ENCODE measurements at regions not wholly inside any gene's neighbourhood (a gene's known extent, or its start where the extent isn't known, plus 50 kb on each side); places are given as distances from the start of the nearest gene placed in this dataset.

GRCh38 chr3:30083315-30083714 is 523.1 kb upstream of the TGFBR2 start:
- intact Hi-C loops (cut with DNase I) = no loop called here
- Histone ChIP-seq H3K4me1 (ENCODE audit: control insufficient read depth in 1 of 2, insufficient read depth in 2 of 2, low read length in 2 of 2) (no peaks in the 10 kb centered on the region), H3K27me3 (ENCODE audit: control insufficient read depth in 1 of 2, insufficient read depth in 2 of 2, low read length in 1 of 2) (no peaks in the 10 kb centered on the region), H3K9me3 (ENCODE audit: control insufficient read depth, low read length) (no peaks in the 10 kb centered on the region), H3K4me3 (ENCODE audit: low read length in 2 of 2) (no peak overlapping the region), H3K36me3 (ENCODE audit: control insufficient read depth in 1 of 2, insufficient read depth in 2 of 2, low read length in 1 of 2) (no peaks in the 10 kb centered on the region), H3K27ac (ENCODE audit: low read depth in 1 of 2, low read length in 2 of 2) (no peak overlapping the region)
- no peak for ATAC-seq (ENCODE audit: low FRiP score)
- DNase-seq = no peak
- 87 to 93% methylated on average over 4 of the region's 4 CpGs for WGBS, 2 donors

- H3K4me3 ChIP-seq (ENCODE audit: low read length in 2 of 2) = no peak overlapping the region
- DNase-seq (no peak), ATAC-seq (ENCODE audit: low FRiP score) (no peak)
- H3K4me1 ChIP-seq (ENCODE audit: control insufficient read depth in 1 of 2, insufficient read depth in 2 of 2, low read length in 2 of 2) = peaks cover 0 to 2% of the 10 kb centered on the region in 2 donors
- H3K27ac ChIP-seq (ENCODE audit: low read depth in 1 of 2, low read length in 2 of 2) = no peak overlapping the region
- no peaks in the 10 kb centered on the region for H3K36me3 ChIP-seq (ENCODE audit: control insufficient read depth in 1 of 2, insufficient read depth in 2 of 2, low read length in 1 of 2)
- intact Hi-C loops (cut with DNase I) = no loop called here
- no peaks in the 10 kb centered on the region for H3K9me3 ChIP-seq (ENCODE audit: control insufficient read depth, low read length)
- 85 to 87% methylated on average over 4 to 5 of the region's 5 CpGs for WGBS, 2 donors
- H3K27me3 ChIP-seq (ENCODE audit: control insufficient read depth in 1 of 2, insufficient read depth in 2 of 2, low read length in 1 of 2) = no peaks in the 10 kb centered on the region
These were observed 522.1 kb upstream of the TGFBR2 start for GRCh38 chr3:30084316-30084715.

GRCh38 chr3:30084971-30085403 is 521.4 kb upstream of the TGFBR2 start:
- H3K27me3 ChIP-seq (ENCODE audit: control insufficient read depth in 1 of 2, insufficient read depth in 2 of 2, low read length in 1 of 2) = no peaks in the 10 kb centered on the region
- intact Hi-C loops (cut with DNase I) = no loop called here
- H3K9me3 ChIP-seq (ENCODE audit: control insufficient read depth, low read length) = no peaks in the 10 kb centered on the region
- no peak overlapping the region for H3K4me3 ChIP-seq (ENCODE audit: low read length in 2 of 2)
- ATAC-seq (ENCODE audit: low FRiP score) = no peak
- no peak overlapping the region for H3K27ac ChIP-seq (ENCODE audit: low read depth in 1 of 2, low read length in 2 of 2)
- H3K4me1 ChIP-seq (ENCODE audit: control insufficient read depth in 1 of 2, insufficient read depth in 2 of 2, low read length in 2 of 2) = peaks cover 0 to 2% of the 10 kb centered on the region in 2 donors
- WGBS, 2 donors = 90 to 92% methylated on average over 3 of the region's 3 CpGs
- no peak for DNase-seq
- H3K36me3 ChIP-seq (ENCODE audit: control insufficient read depth in 1 of 2, insufficient read depth in 2 of 2, low read length in 1 of 2) = no peaks in the 10 kb centered on the region

- 74 to 79% methylated on average over 1 of the region's 1 CpG for WGBS, 2 donors
- H3K4me1 ChIP-seq (ENCODE audit: control insufficient read depth in 1 of 2, insufficient read depth in 2 of 2, low read length in 2 of 2) = peaks cover 0 to 2% of the 10 kb centered on the region in 2 donors
- no peaks in the 10 kb centered on the region for H3K9me3 ChIP-seq (ENCODE audit: control insufficient read depth, low read length)
- no peak overlapping the region for H3K27ac ChIP-seq (ENCODE audit: low read depth in 1 of 2, low read length in 2 of 2)
- DNase-seq (no peak), ATAC-seq (ENCODE audit: low FRiP score) (no peak)
- no peak overlapping the region for H3K4me3 ChIP-seq (ENCODE audit: low read length in 2 of 2)
- no peaks in the 10 kb centered on the region for H3K27me3 ChIP-seq (ENCODE audit: control insufficient read depth in 1 of 2, insufficient read depth in 2 of 2, low read length in 1 of 2)
- intact Hi-C loops (cut with DNase I) = no loop called here
- H3K36me3 ChIP-seq (ENCODE audit: control insufficient read depth in 1 of 2, insufficient read depth in 2 of 2, low read length in 1 of 2) = no peaks in the 10 kb centered on the region
These were observed 520.9 kb upstream of the TGFBR2 start for GRCh38 chr3:30085486-30085885.

- Histone ChIP-seq H3K27me3 (ENCODE audit: control insufficient read depth in 1 of 2, insufficient read depth in 2 of 2, low read length in 1 of 2) (no peaks in the 10 kb centered on the region), H3K4me3 (ENCODE audit: low read length in 2 of 2) (no peak overlapping the region), H3K4me1 (ENCODE audit: control insufficient read depth in 1 of 2, insufficient read depth in 2 of 2, low read length in 2 of 2) (peaks cover 0 to 2% of the 10 kb centered on the region in 2 donors), H3K9me3 (ENCODE audit: control insufficient read depth, low read length) (no peaks in the 10 kb centered on the region), H3K36me3 (ENCODE audit: control insufficient read depth in 1 of 2, insufficient read depth in 2 of 2, low read length in 1 of 2) (no peaks in the 10 kb centered on the region), H3K27ac (ENCODE audit: low read depth in 1 of 2, low read length in 2 of 2) (no peak overlapping the region)
- no peak for ATAC-seq (ENCODE audit: low FRiP score)
- no peak for DNase-seq
- intact Hi-C loops (cut with DNase I) = no loop called here
These were observed 514.7 kb upstream of the TGFBR2 start for GRCh38 chr3:30091686-30092085.

GRCh38 chr3:30097022-30097650 is 509.3 kb upstream of the TGFBR2 start:
- Histone ChIP-seq H3K4me1 (ENCODE audit: control insufficient read depth in 1 of 2, insufficient read depth in 2 of 2, low read length in 2 of 2) (no peaks in the 10 kb centered on the region), H3K9me3 (ENCODE audit: control insufficient read depth, low read length) (no peaks in the 10 kb centered on the region), H3K4me3 (ENCODE audit: low read length in 2 of 2) (no peak overlapping the region), H3K27me3 (ENCODE audit: control insufficient read depth in 1 of 2, insufficient read depth in 2 of 2, low read length in 1 of 2) (no peaks in the 10 kb centered on the region), H3K27ac (ENCODE audit: low read depth in 1 of 2, low read length in 2 of 2) (no peak overlapping the region), H3K36me3 (ENCODE audit: control insufficient read depth in 1 of 2, insufficient read depth in 2 of 2, low read length in 1 of 2) (no peaks in the 10 kb centered on the region)
- DNase-seq (no peak), ATAC-seq (ENCODE audit: low FRiP score) (no peak)
- WGBS, 2 donors = 98% methylated on average over 2 of the region's 2 CpGs
- intact Hi-C loops (cut with DNase I) = no loop called here

- ATAC-seq (ENCODE audit: low FRiP score) (no peak), DNase-seq (no peak)
- Histone ChIP-seq H3K27me3 (ENCODE audit: control insufficient read depth in 1 of 2, insufficient read depth in 2 of 2, low read length in 1 of 2) (no peaks in the 10 kb centered on the region), H3K27ac (ENCODE audit: low read depth in 1 of 2, low read length in 2 of 2) (no peak overlapping the region), H3K36me3 (ENCODE audit: control insufficient read depth in 1 of 2, insufficient read depth in 2 of 2, low read length in 1 of 2) (no peaks in the 10 kb centered on the region), H3K9me3 (ENCODE audit: control insufficient read depth, low read length) (no peaks in the 10 kb centered on the region), H3K4me3 (ENCODE audit: low read length in 2 of 2) (no peak overlapping the region), H3K4me1 (ENCODE audit: control insufficient read depth in 1 of 2, insufficient read depth in 2 of 2, low read length in 2 of 2) (no peaks in the 10 kb centered on the region)
- intact Hi-C loops (cut with DNase I) = no loop called here
These were observed 508.2 kb upstream of the TGFBR2 start for GRCh38 chr3:30098243-30098642.

GRCh38 chr3:30098653-30099455 is 507.5 kb upstream of the TGFBR2 start:
- 46 to 54% methylated on average over 2 of the region's 2 CpGs for WGBS, 2 donors
- Histone ChIP-seq H3K9me3 (ENCODE audit: control insufficient read depth, low read length) (no peaks in the 10 kb centered on the region), H3K27me3 (ENCODE audit: control insufficient read depth in 1 of 2, insufficient read depth in 2 of 2, low read length in 1 of 2) (no peaks in the 10 kb centered on the region), H3K4me1 (ENCODE audit: control insufficient read depth in 1 of 2, insufficient read depth in 2 of 2, low read length in 2 of 2) (no peaks in the 10 kb centered on the region), H3K36me3 (ENCODE audit: control insufficient read depth in 1 of 2, insufficient read depth in 2 of 2, low read length in 1 of 2) (no peaks in the 10 kb centered on the region), H3K27ac (ENCODE audit: low read depth in 1 of 2, low read length in 2 of 2) (no peak overlapping the region), H3K4me3 (ENCODE audit: low read length in 2 of 2) (no peak overlapping the region)
- ATAC-seq (ENCODE audit: low FRiP score) (no peak), DNase-seq (no peak)
- intact Hi-C loops (cut with DNase I) = no loop called here

GRCh38 chr3:30102356-30102755 is 504.0 kb upstream of the TGFBR2 start:
- intact Hi-C loops (cut with DNase I) = no loop called here
- Histone ChIP-seq H3K27ac (ENCODE audit: low read depth in 1 of 2, low read length in 2 of 2) (no peak overlapping the region), H3K36me3 (ENCODE audit: control insufficient read depth in 1 of 2, insufficient read depth in 2 of 2, low read length in 1 of 2) (no peaks in the 10 kb centered on the region), H3K27me3 (ENCODE audit: control insufficient read depth in 1 of 2, insufficient read depth in 2 of 2, low read length in 1 of 2) (no peaks in the 10 kb centered on the region), H3K9me3 (ENCODE audit: control insufficient read depth, low read length) (no peaks in the 10 kb centered on the region), H3K4me1 (ENCODE audit: control insufficient read depth in 1 of 2, insufficient read depth in 2 of 2, low read length in 2 of 2) (no peaks in the 10 kb centered on the region), H3K4me3 (ENCODE audit: low read length in 2 of 2) (no peak overlapping the region)
- no peak for DNase-seq
- no peak for ATAC-seq (ENCODE audit: low FRiP score)

Measured in aorta (tissue), 5 donors.